ENCODE measurements at regions not wholly inside any gene's neighbourhood (a gene's known extent, or its start where the extent isn't known, plus 50 kb on each side); places are given as distances from the start of the nearest gene placed in this dataset.

DNA sequence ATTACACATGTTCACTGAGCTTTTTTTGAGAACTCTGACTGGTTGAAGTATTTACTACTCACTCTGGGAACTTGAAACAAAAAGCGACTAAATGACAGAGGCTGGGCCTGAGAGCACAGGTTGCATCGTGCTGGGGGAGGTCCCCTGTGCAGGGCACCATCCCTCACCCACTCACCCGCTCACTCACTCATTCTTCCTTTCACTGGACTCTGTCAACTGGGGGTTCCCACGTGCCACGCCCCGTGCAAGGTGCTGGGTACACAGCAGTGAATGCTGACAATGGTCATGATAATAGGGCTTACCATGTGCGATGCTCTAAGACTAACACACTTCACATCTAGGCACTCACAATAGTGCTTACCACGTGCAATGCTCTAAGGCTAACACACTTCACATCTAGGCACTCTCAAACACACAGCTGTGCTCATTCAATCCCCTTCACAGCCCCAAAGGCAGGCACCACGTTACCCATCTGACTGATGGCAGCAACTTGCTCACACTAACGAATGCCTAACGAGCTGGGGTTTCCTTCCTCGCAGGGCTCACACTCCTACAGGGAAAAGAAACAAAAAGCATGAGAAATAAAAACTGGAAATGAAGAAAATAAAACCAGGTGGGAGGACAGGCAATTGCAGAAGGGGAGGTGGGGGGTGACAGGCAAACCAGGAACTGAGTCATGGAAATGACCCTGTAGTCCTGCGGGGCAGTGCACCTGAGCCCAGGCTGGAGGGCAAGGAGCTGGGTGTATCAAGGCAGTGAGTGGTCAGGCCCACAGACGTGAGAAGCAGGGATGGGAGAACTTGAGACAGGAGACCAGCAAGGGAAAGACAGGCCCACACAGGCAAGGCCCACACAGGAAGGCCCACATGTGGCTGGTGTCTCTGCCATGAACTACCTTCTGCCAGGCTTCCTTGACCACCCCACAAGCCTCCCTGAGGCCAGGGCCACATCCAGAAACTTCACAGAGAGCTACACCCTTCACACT, 147.0 kb upstream of the FAM20C start:
- H3K27me3 Mint-ChIP-seq (ENCODE audit: low read depth in 3 of 3) = peaks cover 0 to 1% (median 0%) of the 10 kb centered on the region in 3 donors
- TF ChIP-seq, protein P1, sequence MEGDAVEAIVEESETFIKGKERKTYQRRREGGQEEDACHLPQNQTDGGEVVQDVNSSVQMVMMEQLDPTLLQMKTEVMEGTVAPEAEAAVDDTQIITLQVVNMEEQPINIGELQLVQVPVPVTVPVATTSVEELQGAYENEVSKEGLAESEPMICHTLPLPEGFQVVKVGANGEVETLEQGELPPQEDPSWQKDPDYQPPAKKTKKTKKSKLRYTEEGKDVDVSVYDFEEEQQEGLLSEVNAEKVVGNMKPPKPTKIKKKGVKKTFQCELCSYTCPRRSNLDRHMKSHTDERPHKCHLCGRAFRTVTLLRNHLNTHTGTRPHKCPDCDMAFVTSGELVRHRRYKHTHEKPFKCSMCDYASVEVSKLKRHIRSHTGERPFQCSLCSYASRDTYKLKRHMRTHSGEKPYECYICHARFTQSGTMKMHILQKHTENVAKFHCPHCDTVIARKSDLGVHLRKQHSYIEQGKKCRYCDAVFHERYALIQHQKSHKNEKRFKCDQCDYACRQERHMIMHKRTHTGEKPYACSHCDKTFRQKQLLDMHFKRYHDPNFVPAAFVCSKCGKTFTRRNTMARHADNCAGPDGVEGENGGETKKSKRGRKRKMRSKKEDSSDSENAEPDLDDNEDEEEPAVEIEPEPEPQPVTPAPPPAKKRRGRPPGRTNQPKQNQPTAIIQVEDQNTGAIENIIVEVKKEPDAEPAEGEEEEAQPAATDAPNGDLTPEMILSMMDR (IDR thresholded peaks at IDR 0.05) = no peak
- no peaks in the 10 kb centered on the region for H3K36me3 Mint-ChIP-seq
- Histone ChIP-seq H3K36me3 (replicated peaks in 1 of 2; ENCODE audit: control insufficient read depth in 1 of 2, insufficient read depth in 2 of 2, low read length in 2 of 2) (no peaks in the 10 kb centered on the region), H3K9ac (ENCODE audit: insufficient read depth, low read length, poor library complexity, severe bottlenecking) (no peak overlapping the region), H3K9me3 (replicated peaks in 1 of 2; ENCODE audit: control insufficient read depth in 1 of 2, insufficient read depth in 1 of 2, low read length in 2 of 2) (no peaks in the 10 kb centered on the region), H4K20me1 (ENCODE audit: insufficient read depth, low read length) (no peaks in the 10 kb centered on the region), H3K4me2 (replicated peaks; ENCODE audit: extremely low read depth, low read length, poor library complexity, severe bottlenecking) (no peak overlapping the region), H3K27ac (ENCODE audit: low read depth in 1 of 2, low read length in 2 of 2) (no peak overlapping the region), H3K4me3 (replicated peaks in 1 of 3; ENCODE audit: low read depth in 2 of 3, low read length in 3 of 3) (no peak overlapping the region), H3K4me1 (ENCODE audit: control insufficient read depth in 1 of 2, insufficient read depth in 2 of 2, low read length in 2 of 2) (peaks cover 23 to 24% of the 10 kb centered on the region in 2 donors), H3K79me2 (ENCODE audit: insufficient read depth, low read length) (no peaks in the 10 kb centered on the region), H3K27me3 (ENCODE audit: control insufficient read depth in 2 of 2, insufficient read depth in 2 of 2, low read length in 2 of 2) (no peaks in the 10 kb centered on the region), H2AFZ (ENCODE audit: insufficient read depth, low read depth, low read length, poor library complexity, severe bottlenecking) (no peak overlapping the region)
- H3K4me3 Mint-ChIP-seq = no peak overlapping the region
- H3K27ac Mint-ChIP-seq = peak overlapping the region in 2 of 7 donors; percentile 34 to 67
- peaks cover 40% of the 10 kb centered on the region for H3K4me1 Mint-ChIP-seq
- DNase-seq = no peak
- WGBS (ENCODE audit: insufficient coverage) = 80% methylated on average over 13 of the region's 14 CpGs
- peaks cover 0 to 4% (median 0%) of the 10 kb centered on the region in 7 donors for H3K9me3 Mint-ChIP-seq
- intact Hi-C loops (cut with micrococcal nuclease) = no loop called here

DNA sequence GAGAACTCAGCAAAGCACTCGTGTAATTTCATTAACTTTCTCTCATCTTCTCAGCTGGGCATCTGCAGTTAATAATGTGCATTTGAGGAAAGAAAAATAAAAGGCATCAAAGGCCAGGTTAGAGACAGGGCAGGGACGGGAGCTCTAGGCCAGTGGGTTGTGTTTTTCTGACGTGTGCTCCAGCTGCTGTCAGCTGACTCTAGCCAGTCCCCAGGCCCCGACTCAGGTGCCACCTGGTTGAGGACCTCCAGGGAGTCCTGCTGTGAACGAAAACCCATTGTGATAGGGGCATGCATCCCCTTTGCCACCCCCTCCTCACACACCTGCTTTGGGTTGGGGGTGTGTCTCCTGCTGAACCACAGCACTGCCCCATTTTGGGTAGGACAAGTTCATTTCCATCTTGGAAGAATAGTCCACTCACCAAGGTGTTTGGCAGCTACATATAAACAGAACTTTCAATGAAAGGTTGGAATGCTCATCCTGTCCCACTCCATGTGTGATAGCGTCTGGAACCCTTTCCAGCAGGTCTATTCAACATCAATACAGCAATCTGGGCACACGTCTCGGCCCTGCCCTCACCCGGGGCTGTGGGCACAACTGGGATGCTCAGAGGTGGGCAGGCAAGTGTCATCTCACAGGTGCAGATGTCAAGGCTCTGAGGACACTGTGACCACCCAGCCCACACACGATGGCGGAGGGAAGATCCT, 146.1 kb upstream of the FAM20C start:
- H3K4me1 ChIP-seq (ENCODE audit: control insufficient read depth in 1 of 2, insufficient read depth in 2 of 2, low read length in 2 of 2) = peaks cover 14 to 15% of the 10 kb centered on the region in 2 donors
- H3K27ac ChIP-seq (ENCODE audit: low read depth in 1 of 2, low read length in 2 of 2) = no peak overlapping the region
- H3K4me2 ChIP-seq (replicated peaks; ENCODE audit: extremely low read depth, low read length, poor library complexity, severe bottlenecking) = no peak overlapping the region
- H3K27me3 Mint-ChIP-seq (ENCODE audit: low read depth in 3 of 3) = peaks cover 0 to 1% (median 0%) of the 10 kb centered on the region in 3 donors
- intact Hi-C loops (cut with micrococcal nuclease) = no loop called here
- TF ChIP-seq, protein P1 (IDR thresholded peaks at IDR 0.05) = no peak
- H3K9ac ChIP-seq (ENCODE audit: insufficient read depth, low read length, poor library complexity, severe bottlenecking) = no peak overlapping the region
- H3K36me3 Mint-ChIP-seq = no peaks in the 10 kb centered on the region
- H4K20me1 ChIP-seq (ENCODE audit: insufficient read depth, low read length) = no peaks in the 10 kb centered on the region
- no peaks in the 10 kb centered on the region for H3K27me3 ChIP-seq (ENCODE audit: control insufficient read depth in 2 of 2, insufficient read depth in 2 of 2, low read length in 2 of 2)
- 95% methylated on average over 8 of the region's 11 CpGs for WGBS (ENCODE audit: insufficient coverage)
- H3K9me3 Mint-ChIP-seq = peaks cover 0 to 4% (median 0%) of the 10 kb centered on the region in 7 donors
- H3K27ac Mint-ChIP-seq = peak overlapping the region in 1 of 7 donors; percentile 34
- no peaks in the 10 kb centered on the region for H3K9me3 ChIP-seq (replicated peaks in 1 of 2; ENCODE audit: control insufficient read depth in 1 of 2, insufficient read depth in 1 of 2, low read length in 2 of 2)
- no peak overlapping the region for H2AFZ ChIP-seq (ENCODE audit: insufficient read depth, low read depth, low read length, poor library complexity, severe bottlenecking)
- H3K4me3 Mint-ChIP-seq = no peak overlapping the region
- no peaks in the 10 kb centered on the region for H3K79me2 ChIP-seq (ENCODE audit: insufficient read depth, low read length)
- H3K36me3 ChIP-seq (replicated peaks in 1 of 2; ENCODE audit: control insufficient read depth in 1 of 2, insufficient read depth in 2 of 2, low read length in 2 of 2) = no peaks in the 10 kb centered on the region
- no peak for DNase-seq
- no peak overlapping the region for H3K4me3 ChIP-seq (replicated peaks in 1 of 3; ENCODE audit: low read depth in 2 of 3, low read length in 3 of 3)
- H3K4me1 Mint-ChIP-seq = peaks cover 32% of the 10 kb centered on the region

All from CD14-positive monocyte (primary cell).